ENCODE measurements at regions not wholly inside any gene's neighbourhood (a gene's known extent, or its start where the extent isn't known, plus 50 kb on each side); places are given as distances from the start of the nearest gene placed in this dataset.
A peak's percentile ranks its signal among the peaks of the same experiment; 100 is the strongest.

- TF ChIP-seq POLR2A (IDR thresholded peaks at IDR 0.05) = no peak
- TF ChIP-seq EP300 (IDR thresholded peaks at IDR 0.05) = no peak
- no peak for TF ChIP-seq CTCF (IDR thresholded peaks at IDR 0.05)
- Histone ChIP-seq H3K4me3 (no peak overlapping the region), H3K36me3 (no peaks in the 10 kb centered on the region), H3K27ac (peak overlapping the region; percentile 1 to 58), H3K4me1 (ENCODE audit: insufficient read depth) (peaks cover 18% of the 10 kb centered on the region), H3K9me3 (no peaks in the 10 kb centered on the region), H3K27me3 (no peaks in the 10 kb centered on the region)
- WGBS, 3 donors = 89 to 96% (median 93%) methylated on average over 27 of the region's 27 CpGs
- intact Hi-C loops (cut with DNase I) = no loop called here
- DNase-seq = peak in 1 of 5 donors; percentile 37
These were observed 61.6 kb upstream of the HS6ST1 start for GRCh38 chr2:128380061-128380889.

GRCh38 chr2:128380961-128381938 lies 62.6 kb upstream of the HS6ST1 start:
- Histone ChIP-seq H3K4me1 (ENCODE audit: insufficient read depth) (peaks cover 18% of the 10 kb centered on the region), H3K27ac (no peak overlapping the region)

GRCh38 chr2:128384446-128384845 lies 65.8 kb upstream of the HS6ST1 start:
- intact Hi-C loops (cut with DNase I) = no loop called here
- no peaks in the 10 kb centered on the region for H3K27me3 ChIP-seq
- H3K9me3 ChIP-seq = no peaks in the 10 kb centered on the region
- TF ChIP-seq CTCF (IDR thresholded peaks at IDR 0.05) (no peak), POLR2A (IDR thresholded peaks at IDR 0.05) (no peak), EP300 (IDR thresholded peaks at IDR 0.05) (no peak)
- no peaks in the 10 kb centered on the region for H3K36me3 ChIP-seq
- H3K27ac ChIP-seq = no peak overlapping the region
- WGBS, 3 donors = 94 to 99% (median 96%) methylated on average over 10 of the region's 10 CpGs
- peaks cover 9% of the 10 kb centered on the region for H3K4me1 ChIP-seq (ENCODE audit: insufficient read depth)
- no peak overlapping the region for H3K4me3 ChIP-seq
- DNase-seq = no peak

More at GRCh38 chr2:128380961-128381938, 62.6 kb upstream of the HS6ST1 start:
- TF ChIP-seq EP300 (IDR thresholded peaks at IDR 0.05) (no peak), CTCF (IDR thresholded peaks at IDR 0.05) (no peak), POLR2A (IDR thresholded peaks at IDR 0.05) (no peak)
- no peak overlapping the region for H3K4me3 ChIP-seq
- intact Hi-C loops (cut with DNase I) = no loop called here
- no peaks in the 10 kb centered on the region for H3K9me3 ChIP-seq
- H3K36me3 ChIP-seq = no peaks in the 10 kb centered on the region
- H3K27me3 ChIP-seq = no peaks in the 10 kb centered on the region
- DNase-seq = peak in 2 of 5 donors; percentile 11 to 17
- WGBS, 3 donors = 74 to 80% (median 78%) methylated on average over 17 to 18 of the region's 18 CpGs

- Histone ChIP-seq H3K27ac (no peak overlapping the region), H3K9me3 (no peaks in the 10 kb centered on the region), H3K4me3 (no peak overlapping the region), H3K4me1 (ENCODE audit: insufficient read depth) (peaks cover 3% of the 10 kb centered on the region), H3K27me3 (no peaks in the 10 kb centered on the region), H3K36me3 (no peaks in the 10 kb centered on the region)
- TF ChIP-seq EP300 (IDR thresholded peaks at IDR 0.05) (no peak), CTCF (IDR thresholded peaks at IDR 0.05) (no peak), POLR2A (IDR thresholded peaks at IDR 0.05) (no peak)
- intact Hi-C loops (cut with DNase I) = no loop called here
- peak in 1 of 5 donors; percentile 11 for DNase-seq
- WGBS, 3 donors = 84 to 99% (median 88%) methylated on average over 10 of the region's 10 CpGs
These were observed 66.3 kb upstream of the HS6ST1 start for GRCh38 chr2:128384956-128385355.

Measured in ovary (tissue), 7 donors.